Right cardiac atrium (tissue), 5 donors: ENCODE measurements at regions not wholly inside any gene's neighbourhood (a gene's known extent, or its start where the extent isn't known, plus 50 kb on each side); places are given as distances from the start of the nearest gene placed in this dataset.

ENCODE experiments used
- ATAC-seq, 2 donors: fragments of 200-7000 bp; cut with Tn5 transposase; one replicate each; pipeline versions ENCODE4 v1.8.0 to v1.9.1; 2020; ENCODE audit warnings: moderate library complexity in 2 of 2, mild to moderate bottlenecking in 1 of 2
- DNase-seq, 3 donors: peaks; one replicate each; pipeline ENCODE4 v3.0.0-alpha.2; 2020
- H3K27ac ChIP-seq: one replicate; pipeline ENCODE4 v1.5.1; 2013; ENCODE audit warnings: mild to moderate bottlenecking, low read length, control low read depth, moderate library complexity
- H3K27me3 ChIP-seq: one replicate; pipeline ENCODE4 v1.6.1; 2013; ENCODE audit not compliant: control insufficient read depth, insufficient read depth
- H3K4me1 ChIP-seq: one replicate; pipeline ENCODE4 v1.6.1; 2013; ENCODE audit warnings: low read length; ENCODE audit not compliant: control insufficient read depth, insufficient read depth
- H3K4me3 ChIP-seq: one replicate; pipeline ENCODE4 v1.5.1; 2013; ENCODE audit warnings: low read length, control low read depth
- H3K9me3 ChIP-seq: one replicate; pipeline ENCODE4 v1.6.1; 2013; ENCODE audit warnings: low read length; ENCODE audit not compliant: control insufficient read depth
- WGBS: extraction: QIAGEN DNeasy Blood & Tissue Kit; methylation state at CpG from one replicate; pipeline ENCODE4 v1.1.7; 2013; 5-methylcytosine and 5-hydroxymethylcytosine counted together
- intact Hi-C, 4 donors: fragments of 100-400 bp; cut with DNase I; formaldehyde crosslinking; loops; one replicate each; pipeline versions ENCODE4 v1.11.0 to v1.14.0; 2022 to 2023
- donor health status: healthy with polysubstance abuse.
- donor health status: DM: no; HTN: yes; CAD: no.
- donor health status: DM: no; HTN: no; CAD: no.
- donor health status: DM: no; HTN: yes; CAD: no; lungs with severe emphysema.
- donor health status: DM: yes; HTN: yes; CAD: no.

- intact Hi-C loops = no loop called here
- H3K4me3 ChIP-seq = no peak overlapping the region
- no peaks in the 10 kb centered on the region for H3K9me3 ChIP-seq
- no peaks in the 10 kb centered on the region for H3K27me3 ChIP-seq
- H3K4me1 ChIP-seq = no peaks in the 10 kb centered on the region
- H3K27ac ChIP-seq = no peak overlapping the region
- ATAC-seq = no peak
- no peak for DNase-seq
- WGBS = 57% methylated on average over 4 of the region's 4 CpGs
These were observed 55.3 kb upstream of the CSF3R start for GRCh38 chr1:36537991-36538390.

DNA sequence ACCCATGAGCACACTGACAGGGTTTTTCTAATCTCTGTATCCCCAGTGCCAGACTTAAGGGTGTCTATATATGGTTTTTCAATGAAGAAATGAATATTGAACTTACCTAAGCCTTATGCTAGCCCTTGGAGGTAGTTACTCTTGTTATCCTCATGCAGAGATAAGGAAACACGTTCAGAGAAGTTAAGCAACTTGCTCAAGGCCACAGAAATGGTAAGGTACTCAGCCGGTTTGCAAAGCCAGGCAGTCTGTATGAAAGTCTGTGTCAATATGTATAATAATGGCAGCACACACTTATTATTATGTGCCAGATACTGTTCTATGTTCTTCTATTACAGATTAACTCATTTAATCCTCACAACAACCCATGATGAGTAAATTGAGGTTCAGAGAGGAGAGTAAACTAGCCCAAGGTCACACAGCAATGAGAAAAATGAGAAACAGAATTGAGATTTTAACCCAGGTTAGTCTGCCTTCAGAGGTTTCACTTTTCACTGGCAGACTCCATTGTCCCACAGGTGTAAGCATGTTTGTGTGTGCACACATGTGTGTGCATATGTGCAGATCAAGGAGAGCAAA, 54.6 kb upstream of the CSF3R start:
- ATAC-seq = no peak

DNA sequence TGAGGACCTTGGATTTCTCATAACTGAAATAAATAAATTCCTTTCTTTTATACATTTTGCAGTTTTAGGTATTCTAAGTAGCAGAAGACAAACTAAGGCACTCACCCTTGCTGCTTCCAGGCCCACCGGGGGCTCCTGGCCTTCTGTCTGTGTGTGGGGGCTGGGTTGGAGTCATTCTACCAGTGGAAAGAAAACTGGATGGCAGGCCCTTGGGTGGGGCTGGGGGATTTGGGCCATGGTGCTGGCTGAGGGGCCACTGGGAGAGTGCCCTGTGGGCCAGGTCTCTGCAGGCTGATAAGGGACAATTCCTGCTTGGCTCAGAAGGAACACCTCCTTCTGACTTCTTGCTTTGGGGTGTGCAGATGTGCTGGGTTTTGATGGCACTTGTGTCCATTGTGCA, 54.0 kb upstream of the CSF3R start:
- ATAC-seq = no peak

More for the DNA sequence above, 54.6 kb upstream of the CSF3R start:
- WGBS = 53% methylated on average over 2 of the region's 2 CpGs
- intact Hi-C loops = no loop called here
- no peaks in the 10 kb centered on the region for H3K4me1 ChIP-seq
- no peaks in the 10 kb centered on the region for H3K27me3 ChIP-seq
- no peak overlapping the region for H3K4me3 ChIP-seq
- no peaks in the 10 kb centered on the region for H3K9me3 ChIP-seq
- H3K27ac ChIP-seq = no peak overlapping the region
- DNase-seq = no peak

DNA sequence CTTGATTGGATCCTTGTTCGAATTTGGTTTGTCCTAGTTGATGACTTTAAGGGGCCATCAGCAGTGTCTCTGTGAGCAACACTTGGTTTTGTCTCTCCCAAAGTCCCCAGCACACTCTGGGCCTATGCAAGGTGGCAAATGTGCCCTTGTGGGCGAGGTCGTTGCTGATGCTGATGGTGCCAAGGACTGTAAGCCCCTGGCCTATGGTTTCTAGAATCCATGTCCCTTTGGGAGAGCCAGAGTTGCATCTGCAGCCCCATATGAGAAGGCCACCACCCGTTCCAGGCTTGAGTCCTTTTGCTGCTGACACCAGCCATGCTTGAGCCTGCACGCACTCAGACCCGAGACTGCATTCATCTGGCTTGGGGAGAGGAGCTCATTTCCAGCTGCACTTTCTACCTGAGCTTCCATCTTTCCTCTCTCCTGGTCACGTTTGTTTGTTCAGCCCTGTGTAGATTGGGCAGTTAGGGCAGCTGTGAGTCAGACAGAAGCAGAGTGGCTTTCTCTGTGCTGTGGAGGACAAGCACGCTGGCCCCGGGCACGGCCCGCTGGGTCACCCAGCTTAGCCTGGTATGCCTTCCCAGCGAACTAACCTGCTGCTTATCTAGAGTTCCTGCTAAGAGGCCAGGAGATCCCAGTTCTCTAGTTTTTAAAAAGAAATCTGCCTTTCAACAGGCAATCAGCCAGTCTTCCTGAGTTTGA, 52.1 kb upstream of the CSF3R start:
- WGBS = 67% methylated on average over 12 of the region's 12 CpGs
- DNase-seq (no peak), ATAC-seq (no peak)
- no peaks in the 10 kb centered on the region for H3K4me1 ChIP-seq
- no peak overlapping the region for H3K4me3 ChIP-seq
- H3K27ac ChIP-seq = no peak overlapping the region
- no peaks in the 10 kb centered on the region for H3K27me3 ChIP-seq
- intact Hi-C loops = no loop called here
- no peaks in the 10 kb centered on the region for H3K9me3 ChIP-seq

More for the DNA sequence above, 54.0 kb upstream of the CSF3R start:
- no peaks in the 10 kb centered on the region for H3K27me3 ChIP-seq
- intact Hi-C loops = no loop called here
- WGBS = 71% methylated on average over 1 of the region's 1 CpG
- H3K4me3 ChIP-seq = no peak overlapping the region
- H3K4me1 ChIP-seq = no peaks in the 10 kb centered on the region
- DNase-seq = no peak
- no peaks in the 10 kb centered on the region for H3K9me3 ChIP-seq
- no peak overlapping the region for H3K27ac ChIP-seq

- Histone ChIP-seq H3K27ac (no peak overlapping the region), H3K27me3 (no peaks in the 10 kb centered on the region), H3K4me3 (no peak overlapping the region), H3K9me3 (no peaks in the 10 kb centered on the region), H3K4me1 (no peaks in the 10 kb centered on the region)
- intact Hi-C loops = no loop called here
- ATAC-seq = no peak
- 60% methylated on average over 4 of the region's 4 CpGs for WGBS
- no peak for DNase-seq
These were observed 51.2 kb upstream of the CSF3R start for GRCh38 chr1:36533897-36534296.

DNA sequence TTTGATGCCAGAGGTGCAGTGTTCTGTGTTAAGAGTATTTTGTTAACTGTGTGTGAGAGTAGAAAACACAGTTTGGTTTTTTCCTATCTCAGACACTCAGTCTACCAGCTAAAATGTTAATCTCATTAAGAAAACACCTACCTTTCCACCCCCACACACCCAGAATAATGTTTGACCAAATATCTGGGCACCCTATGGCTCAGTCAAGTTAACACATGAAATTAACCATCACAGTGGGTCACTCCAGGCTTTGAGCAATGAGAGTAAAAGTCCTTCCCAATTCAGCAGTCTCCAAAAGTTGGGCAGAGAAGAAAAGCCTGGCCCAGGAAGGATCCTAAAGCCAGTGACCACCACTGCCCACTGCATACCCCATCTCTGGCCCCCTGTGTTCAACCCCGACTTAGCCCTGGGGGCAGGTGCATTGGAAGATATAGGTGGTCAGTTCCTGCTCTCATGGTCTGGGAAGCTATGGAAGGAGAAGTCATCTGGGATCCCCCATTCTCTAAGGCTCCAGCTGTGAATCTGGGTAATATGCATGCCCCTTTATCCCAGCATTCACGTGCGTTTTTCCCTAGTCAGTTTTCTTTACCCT, 50.2 kb upstream of the CSF3R start:
- no peak for ATAC-seq

More for the DNA sequence above, 50.2 kb upstream of the CSF3R start:
- Histone ChIP-seq H3K27ac (no peak overlapping the region), H3K4me3 (no peak overlapping the region), H3K4me1 (no peaks in the 10 kb centered on the region), H3K9me3 (no peaks in the 10 kb centered on the region), H3K27me3 (no peaks in the 10 kb centered on the region)
- intact Hi-C loops = no loop called here
- no peak for DNase-seq
- WGBS = 83% methylated on average over 3 of the region's 3 CpGs
